Erythroblast (primary cell): ENCODE measurements at regions not wholly inside any gene's neighbourhood (a gene's known extent, or its start where the extent isn't known, plus 50 kb on each side); places are given as distances from the start of the nearest gene placed in this dataset.

Experiments used
- GATA1 ChIP-seq: IDR thresholded peaks from 2 replicates; pipeline ENCODE4 v1.6.1; 2011; ENCODE audit warnings: low read depth, mild to moderate bottlenecking, control low read depth, low read length, moderate library complexity
- POLR2A ChIP-seq: IDR thresholded peaks from 2 replicates; pipeline ENCODE4 v1.6.1; 2011; ENCODE audit warnings: mild to moderate bottlenecking, low read length

DNA sequence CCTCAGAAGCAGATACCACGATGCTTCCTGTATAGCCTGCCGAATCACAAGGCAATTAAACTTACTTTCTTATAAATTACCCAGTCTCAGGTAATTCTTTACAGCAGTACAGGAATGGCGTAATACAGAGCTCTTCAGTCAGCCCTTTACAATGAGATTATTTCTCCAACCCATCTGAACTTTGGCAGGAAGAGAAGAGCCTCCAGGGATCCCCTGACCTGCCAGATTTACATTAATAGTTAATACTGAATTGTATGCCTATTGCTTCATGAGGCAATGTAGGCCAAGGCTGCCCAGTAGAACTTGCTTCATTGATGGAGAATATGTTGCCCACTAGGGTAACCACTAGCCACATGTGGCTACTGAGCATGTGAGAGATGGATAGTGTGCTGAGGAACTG lies 608.7 kb downstream of the SH2D4B start:
- no peak for TF ChIP-seq POLR2A
- no peak for TF ChIP-seq GATA1
